Hepatocyte (in vitro differentiated cells): ENCODE measurements at regions not wholly inside any gene's neighbourhood (a gene's known extent, or its start where the extent isn't known, plus 50 kb on each side); places are given as distances from the start of the nearest gene placed in this dataset.

Experiments
- CTCF ChIP-seq: fragments of 200-600 bp; sonication (generic); IDR thresholded peaks from 2 replicates; pipeline ENCODE4 v1.5.1; 2016; ENCODE audit warnings: antibody characterized with exemption, mild to moderate bottlenecking; ENCODE audit not compliant: poor library complexity
- EZH2phosphoT487 ChIP-seq: fragments of 200-600 bp; sonication (generic); IDR thresholded peaks from one replicate; pipeline ENCODE4 v1.6.1; 2018; ENCODE audit warnings: antibody characterized with exemption, mild to moderate bottlenecking, low read depth, moderate library complexity; ENCODE audit not compliant: unreplicated experiment, severe bottlenecking

- TF ChIP-seq CTCF (no peak), EZH2phosphoT487 (no peak)
These were observed 139.9 kb upstream of the PCDH9 start for GRCh38 chr13:67369895-67370660.
